DND-41 (cell line): ENCODE measurements at regions not wholly inside any gene's neighbourhood (a gene's known extent, or its start where the extent isn't known, plus 50 kb on each side); places are given as distances from the start of the nearest gene placed in this dataset.

Experiments
- ATAC-seq: fragments of 200-7000 bp; cut with Tn5 transposase; 3 replicates; pipeline ENCODE4 v1.9.1; 2021; ENCODE audit warnings: low read depth; ENCODE audit not compliant: insufficient read depth
- DNase-seq: peaks from one replicate; pipeline ENCODE4 v3.0.0-alpha.2; 2020
- H2AFZ ChIP-seq: 2 replicates; pipeline ENCODE4 v1.6.0; 2012; ENCODE audit warnings: low read depth, low read length
- H3K27ac ChIP-seq: 2 replicates; pipeline ENCODE4 v1.5.1; 2012; ENCODE audit warnings: low read length, inconsistent platforms
- H3K27me3 ChIP-seq: fragments of 200-600 bp; sonication (generic); 2 replicates; pipeline ENCODE4 v1.6.0; 2012; ENCODE audit warnings: low read length, mild to moderate bottlenecking, inconsistent platforms; ENCODE audit not compliant: insufficient read depth, poor library complexity
- H3K36me3 ChIP-seq: 2 replicates; pipeline ENCODE4 v1.5.1; 2012; ENCODE audit warnings: low read length, inconsistent platforms; ENCODE audit not compliant: insufficient read depth
- H3K4me1 ChIP-seq: 2 replicates; pipeline ENCODE4 v1.5.1; 2012; ENCODE audit warnings: mild to moderate bottlenecking, low read length; ENCODE audit not compliant: insufficient read depth
- H3K4me2 ChIP-seq: 2 replicates; pipeline ENCODE4 v1.6.0; 2012; ENCODE audit warnings: mild to moderate bottlenecking, moderate library complexity, low read length, inconsistent platforms; ENCODE audit not compliant: insufficient read depth
- H3K4me3 ChIP-seq, 2 experiments: fragments of 200-600 bp in 1 of 2; shearing (Covaris generic) in 1 of 2; 2 replicates each; pipeline ENCODE4 v1.5.1; 2012 to 2016; ENCODE audit warnings: inconsistent platforms in 2 of 2, low read length in 2 of 2, mild to moderate bottlenecking in 2 of 2, low read depth in 1 of 2, moderate library complexity in 1 of 2
- H3K79me2 ChIP-seq: 2 replicates; pipeline ENCODE4 v1.6.0; 2012; ENCODE audit warnings: low read length, inconsistent platforms; ENCODE audit not compliant: insufficient read depth
- H3K9ac ChIP-seq: 2 replicates; pipeline ENCODE4 v1.6.0; 2012; ENCODE audit warnings: low read depth, mild to moderate bottlenecking, inconsistent platforms, low read length, moderate library complexity
- H3K9me3 ChIP-seq: 2 replicates; pipeline ENCODE4 v1.5.1; 2012; ENCODE audit warnings: low read length, moderate library complexity, mild to moderate bottlenecking, inconsistent platforms; ENCODE audit not compliant: insufficient read depth, severe bottlenecking
- H4K20me1 ChIP-seq: 2 replicates; pipeline ENCODE4 v1.6.0; 2012; ENCODE audit warnings: low read length; ENCODE audit not compliant: insufficient read depth
- EZH2 ChIP-seq: IDR thresholded peaks from 3 replicates; pipeline ENCODE4 v1.6.1; 2012; ENCODE audit warnings: borderline replicate concordance, low read depth, mild to moderate bottlenecking, moderate library complexity, low read length, inconsistent platforms; ENCODE audit not compliant: severe bottlenecking
- TF ChIP-seq, protein P1 (sequence below): IDR thresholded peaks from 2 replicates; pipeline ENCODE4 v1.5.1; 2012; ENCODE audit warnings: borderline replicate concordance, low read length, moderate library complexity, mild to moderate bottlenecking; ENCODE audit not compliant: poor library complexity, severe bottlenecking; ENCODE audit errors: extremely low read depth

DNA sequence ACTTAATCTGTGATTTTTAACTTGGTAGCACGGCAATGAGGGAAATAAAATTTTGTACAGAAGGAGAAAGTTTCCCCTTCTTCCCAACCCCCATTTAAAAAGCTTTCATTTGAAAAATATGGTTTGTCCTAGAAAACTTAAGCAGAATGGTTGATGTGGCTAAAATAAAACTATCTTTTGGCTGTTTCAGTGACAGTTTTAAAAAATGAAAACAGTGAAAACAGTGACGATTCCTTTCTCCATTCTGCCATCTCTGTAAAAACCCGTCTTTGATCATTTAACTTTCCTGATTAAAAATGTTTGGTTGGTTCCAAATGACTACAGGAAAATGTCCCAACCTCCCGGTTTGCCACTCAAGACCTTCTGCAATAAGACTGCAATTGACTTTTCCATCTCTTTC, 160.7 kb downstream of the EBLN2 start:
- Histone ChIP-seq H3K27ac (no peak overlapping the region), H3K9me3 (no peaks in the 10 kb centered on the region), H3K4me3 (no peak overlapping the region), H3K79me2 (no peaks in the 10 kb centered on the region), H3K9ac (no peak overlapping the region), H2AFZ (no peak overlapping the region), H3K36me3 (no peaks in the 10 kb centered on the region), H4K20me1 (no peaks in the 10 kb centered on the region), H3K27me3 (peaks cover 8% of the 10 kb centered on the region), H3K4me2 (no peak overlapping the region), H3K4me1 (no peaks in the 10 kb centered on the region)
- no peak for TF ChIP-seq EZH2
- TF ChIP-seq, protein P1, sequence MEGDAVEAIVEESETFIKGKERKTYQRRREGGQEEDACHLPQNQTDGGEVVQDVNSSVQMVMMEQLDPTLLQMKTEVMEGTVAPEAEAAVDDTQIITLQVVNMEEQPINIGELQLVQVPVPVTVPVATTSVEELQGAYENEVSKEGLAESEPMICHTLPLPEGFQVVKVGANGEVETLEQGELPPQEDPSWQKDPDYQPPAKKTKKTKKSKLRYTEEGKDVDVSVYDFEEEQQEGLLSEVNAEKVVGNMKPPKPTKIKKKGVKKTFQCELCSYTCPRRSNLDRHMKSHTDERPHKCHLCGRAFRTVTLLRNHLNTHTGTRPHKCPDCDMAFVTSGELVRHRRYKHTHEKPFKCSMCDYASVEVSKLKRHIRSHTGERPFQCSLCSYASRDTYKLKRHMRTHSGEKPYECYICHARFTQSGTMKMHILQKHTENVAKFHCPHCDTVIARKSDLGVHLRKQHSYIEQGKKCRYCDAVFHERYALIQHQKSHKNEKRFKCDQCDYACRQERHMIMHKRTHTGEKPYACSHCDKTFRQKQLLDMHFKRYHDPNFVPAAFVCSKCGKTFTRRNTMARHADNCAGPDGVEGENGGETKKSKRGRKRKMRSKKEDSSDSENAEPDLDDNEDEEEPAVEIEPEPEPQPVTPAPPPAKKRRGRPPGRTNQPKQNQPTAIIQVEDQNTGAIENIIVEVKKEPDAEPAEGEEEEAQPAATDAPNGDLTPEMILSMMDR, result no peak
- DNase-seq (no peak), ATAC-seq (no peak)

DNA sequence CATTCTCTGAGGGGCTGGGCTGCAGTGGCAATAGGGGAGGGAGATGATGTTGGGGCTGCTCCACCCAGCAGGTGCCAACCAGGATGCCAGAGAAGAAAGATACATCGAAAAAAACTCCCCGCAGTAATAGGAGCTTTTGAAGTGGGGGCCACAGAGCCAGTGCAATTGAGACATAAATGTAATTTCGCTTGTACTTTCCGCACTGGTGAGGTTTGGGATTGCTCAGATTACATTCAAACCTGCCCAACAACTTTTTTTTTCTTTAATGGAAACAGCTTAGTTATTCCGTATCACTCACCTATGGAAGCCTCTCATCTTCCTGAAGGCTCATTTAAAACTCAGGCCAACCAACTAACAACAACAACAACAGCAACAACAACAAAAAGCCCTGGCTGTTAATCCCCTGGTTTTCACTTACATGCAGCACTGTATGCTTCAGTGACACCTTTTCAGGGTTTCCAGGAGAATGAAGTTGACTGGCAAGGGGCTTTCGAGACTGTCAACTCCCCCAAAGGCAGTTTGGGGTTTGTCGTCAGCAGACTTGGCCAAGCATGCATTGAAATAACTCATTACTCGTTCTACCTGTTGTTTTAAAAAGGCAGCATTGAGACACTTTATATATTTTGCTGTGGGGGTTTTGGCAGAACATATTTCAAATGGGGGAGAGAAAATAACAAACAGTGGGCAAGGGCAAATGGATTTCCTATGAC, 163.8 kb downstream of the EBLN2 start:
- DNase-seq (no peak), ATAC-seq (no peak)
- Histone ChIP-seq H3K27me3 (peaks cover 8% of the 10 kb centered on the region), H3K79me2 (no peaks in the 10 kb centered on the region), H3K4me3 (no peak overlapping the region), H3K4me2 (no peak overlapping the region), H3K4me1 (no peaks in the 10 kb centered on the region), H3K9ac (no peak overlapping the region), H4K20me1 (no peaks in the 10 kb centered on the region), H2AFZ (no peak overlapping the region), H3K9me3 (no peaks in the 10 kb centered on the region), H3K36me3 (no peaks in the 10 kb centered on the region), H3K27ac (no peak overlapping the region)
- TF ChIP-seq, protein P1, result no peak

DNA sequence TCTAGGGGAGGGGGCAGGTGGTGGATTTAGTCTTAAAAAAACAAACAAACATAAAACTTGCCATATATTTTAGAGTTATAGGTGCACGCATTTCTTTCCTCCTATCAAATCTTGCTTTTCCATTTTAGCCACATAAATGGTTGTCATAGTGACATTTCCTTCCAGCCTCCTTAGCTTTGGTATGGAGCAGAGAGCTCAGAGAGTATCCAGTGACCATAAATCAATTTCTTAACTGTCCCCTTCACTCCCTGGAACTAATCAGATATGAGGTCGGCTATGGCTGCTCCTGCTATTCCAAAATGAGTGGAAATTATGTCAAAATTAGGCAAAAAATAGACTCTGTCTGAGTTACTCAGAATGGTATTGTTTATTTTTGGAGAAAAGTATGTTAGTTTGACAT, 164.5 kb downstream of the EBLN2 start:
- Histone ChIP-seq H3K36me3 (no peaks in the 10 kb centered on the region), H3K9me3 (no peaks in the 10 kb centered on the region), H3K4me3 (no peak overlapping the region), H3K9ac (no peak overlapping the region), H2AFZ (no peak overlapping the region), H3K27ac (no peak overlapping the region), H3K27me3 (peaks cover 8% of the 10 kb centered on the region), H3K79me2 (no peaks in the 10 kb centered on the region), H3K4me2 (no peak overlapping the region), H4K20me1 (no peaks in the 10 kb centered on the region), H3K4me1 (no peaks in the 10 kb centered on the region)
- ATAC-seq (no peak), DNase-seq (no peak)
- no peak for TF ChIP-seq EZH2
- TF ChIP-seq, protein P1, result no peak
